HG03108 (cell line): ENCODE measurements at regions not wholly inside any gene's neighbourhood (a gene's known extent, or its start where the extent isn't known, plus 50 kb on each side); places are given as distances from the start of the nearest gene placed in this dataset.

ENCODE experiments used
- ATAC-seq: cut with Tn5 transposase; IDR thresholded peaks from one replicate; pipeline ENCODE4 v1.9.1; 2021; ENCODE audit warnings: moderate library complexity; ENCODE audit not compliant: unreplicated experiment

DNA sequence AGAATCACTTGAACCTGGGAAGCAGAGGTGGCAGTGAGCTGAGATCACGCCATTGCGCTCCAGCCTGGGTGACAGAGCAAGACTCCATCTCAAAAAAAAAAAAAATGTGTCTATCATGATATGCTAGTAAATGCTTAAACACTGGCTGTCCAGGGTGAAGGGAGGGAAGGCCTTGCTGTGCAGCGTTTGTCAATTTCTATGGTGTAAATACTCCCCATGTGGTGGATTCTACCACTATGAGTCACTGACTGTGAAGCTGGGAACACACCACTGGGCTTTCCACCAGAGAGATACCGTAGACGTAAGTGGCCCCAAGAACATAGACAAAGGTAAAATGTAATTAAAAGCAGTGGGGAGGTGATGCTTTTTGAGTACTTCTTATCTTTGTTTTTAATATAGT lies 51.3 kb upstream of the LEF1 start:
- ATAC-seq: no peak
